ENCODE measurements at regions not wholly inside any gene's neighbourhood (a gene's known extent, or its start where the extent isn't known, plus 50 kb on each side); places are given as distances from the start of the nearest gene placed in this dataset.

- TF ChIP-seq CTCF (conservative IDR thresholded peaks at IDR 0.05; ENCODE audit: low read depth, low read length): no peak
- DNase-seq (ENCODE audit: low read depth): no peak
- no peak overlapping the region for H3K4me3 ChIP-seq (ENCODE audit: low read depth, low read length)
Observed at GRCh38 chr2:156818221-156818620, 382.0 kb downstream of the GPD2 start.

GRCh38 chr2:156818944-156819343 lies 382.8 kb downstream of the GPD2 start:
- no peak for TF ChIP-seq CTCF (conservative IDR thresholded peaks at IDR 0.05; ENCODE audit: low read depth, low read length)
- DNase-seq (ENCODE audit: low read depth): peak; percentile 41
- no peak overlapping the region for H3K4me3 ChIP-seq (ENCODE audit: low read depth, low read length)

- no peak for TF ChIP-seq CTCF (conservative IDR thresholded peaks at IDR 0.05; ENCODE audit: low read depth, low read length)
- DNase-seq (ENCODE audit: low read depth): peak; percentile 45
- no peak overlapping the region for H3K4me3 ChIP-seq (ENCODE audit: low read depth, low read length)
Observed at GRCh38 chr2:156826341-156826933, 390.3 kb downstream of the GPD2 start.

GRCh38 chr2:156834431-156834830 lies 398.3 kb downstream of the GPD2 start:
- no peak overlapping the region for H3K4me3 ChIP-seq (ENCODE audit: low read depth, low read length)
- TF ChIP-seq CTCF (conservative IDR thresholded peaks at IDR 0.05; ENCODE audit: low read depth, low read length): no peak
- DNase-seq (ENCODE audit: low read depth): no peak

- no peak for TF ChIP-seq CTCF (conservative IDR thresholded peaks at IDR 0.05; ENCODE audit: low read depth, low read length)
- peak; percentile 3 for DNase-seq (ENCODE audit: low read depth)
Observed at GRCh38 chr2:156837635-156838370, 401.6 kb downstream of the GPD2 start.

GRCh38 chr2:156841321-156841720 lies 405.1 kb downstream of the GPD2 start:
- no peak for TF ChIP-seq CTCF (conservative IDR thresholded peaks at IDR 0.05; ENCODE audit: low read depth, low read length)
- no peak overlapping the region for H3K4me3 ChIP-seq (ENCODE audit: low read depth, low read length)

More at GRCh38 chr2:156837635-156838370, 401.6 kb downstream of the GPD2 start:
- no peak overlapping the region for H3K4me3 ChIP-seq (ENCODE audit: low read depth, low read length)

More at GRCh38 chr2:156841321-156841720, 405.1 kb downstream of the GPD2 start:
- no peak for DNase-seq (ENCODE audit: low read depth)
